Hypothalamus (tissue), 51 donors: ENCODE measurements at regions not wholly inside any gene's neighbourhood (a gene's known extent, or its start where the extent isn't known, plus 50 kb on each side); places are given as distances from the start of the nearest gene placed in this dataset.
"Not testable (repeated sequence)": the region's sequence is repeated elsewhere in the genome, so short reads cannot be mapped to it uniquely, and the experiment has no call there.

ENCODE experiments used
- DNase-seq, 51 donors: peaks; one replicate each; lab custom pipeline; 2025; lab: John Stamatoyannopoulos, UW

- peak in 50 of 51 donors; percentile 3 to 91 (median 64) for DNase-seq
Measured at GRCh38 chr18:42298759-42299675, 344.0 kb downstream of the PIK3C3 start.

GRCh38 chr18:42305869-42306593 is 351.0 kb downstream of the PIK3C3 start:
- DNase-seq = no peak

GRCh38 chr18:42306594-42306980 is 351.6 kb downstream of the PIK3C3 start:
- DNase-seq = no peak

- DNase-seq = no peak
Measured at GRCh38 chr18:42310956-42311355, 355.9 kb downstream of the PIK3C3 start.

- DNase-seq = no peak
Measured at GRCh38 chr18:42326752-42327151, 371.7 kb downstream of the PIK3C3 start.

- DNase-seq = no peak
Measured at GRCh38 chr18:42328931-42329330, 373.9 kb downstream of the PIK3C3 start.

- DNase-seq = no peak
Measured at GRCh38 chr18:42330296-42330695, 375.3 kb downstream of the PIK3C3 start.

- no peak for DNase-seq
Measured at GRCh38 chr18:42333558-42333957, 378.5 kb downstream of the PIK3C3 start.

- no peak for DNase-seq
Measured at GRCh38 chr18:42334931-42335330, 379.9 kb downstream of the PIK3C3 start.

- DNase-seq = no peak
Measured at GRCh38 chr18:42336139-42336538, 381.1 kb downstream of the PIK3C3 start.

GRCh38 chr18:42337337-42337736 is 382.3 kb downstream of the PIK3C3 start:
- not testable (repeated sequence) for DNase-seq

- DNase-seq = no peak
Measured at GRCh38 chr18:42338683-42339082, 383.6 kb downstream of the PIK3C3 start.

- peak in 2 of 51 donors; percentile 26 to 38 for DNase-seq
Measured at GRCh38 chr18:42339372-42339771, 384.3 kb downstream of the PIK3C3 start.

- DNase-seq = no peak
Measured at GRCh38 chr18:42340423-42341009, 385.5 kb downstream of the PIK3C3 start.

GRCh38 chr18:42341423-42341822 is 386.4 kb downstream of the PIK3C3 start:
- DNase-seq = no peak

GRCh38 chr18:42348722-42349121 is 393.7 kb downstream of the PIK3C3 start:
- DNase-seq = no peak

GRCh38 chr18:42351455-42351854 is 396.4 kb downstream of the PIK3C3 start:
- no peak for DNase-seq

- DNase-seq = no peak
Measured at GRCh38 chr18:42360716-42361115, 405.7 kb downstream of the PIK3C3 start.

GRCh38 chr18:42363446-42364441 is 408.7 kb downstream of the PIK3C3 start:
- DNase-seq = no peak

- DNase-seq = no peak
Measured at GRCh38 chr18:42364766-42365165, 409.7 kb downstream of the PIK3C3 start.
